ENCODE measurements at regions not wholly inside any gene's neighbourhood (a gene's known extent, or its start where the extent isn't known, plus 50 kb on each side); places are given as distances from the start of the nearest gene placed in this dataset.

DNA sequence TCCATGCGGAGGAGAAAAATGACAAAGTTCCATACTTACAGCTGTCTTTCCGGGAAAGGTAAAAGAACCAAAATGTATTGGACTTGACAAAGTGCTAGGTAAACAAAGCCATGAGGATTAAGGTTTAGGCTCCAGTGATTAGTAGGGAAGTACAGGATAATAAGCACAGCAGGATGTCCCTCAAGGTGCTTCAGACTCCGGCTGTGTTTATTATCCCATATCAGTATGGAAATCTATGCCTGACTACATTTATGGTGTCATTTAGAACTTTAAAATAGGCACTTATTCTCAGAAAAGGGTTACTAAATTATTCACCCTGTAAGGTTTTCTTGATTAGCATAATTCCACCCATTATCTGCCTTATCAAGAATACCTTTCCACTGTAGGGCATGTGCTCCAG lies 136.3 kb upstream of the CCDC68 start:
- DNase-seq (ENCODE audit: extremely low spot score, insufficient read length, low read depth): no peak
- FAIRE-seq: no peak

DNA sequence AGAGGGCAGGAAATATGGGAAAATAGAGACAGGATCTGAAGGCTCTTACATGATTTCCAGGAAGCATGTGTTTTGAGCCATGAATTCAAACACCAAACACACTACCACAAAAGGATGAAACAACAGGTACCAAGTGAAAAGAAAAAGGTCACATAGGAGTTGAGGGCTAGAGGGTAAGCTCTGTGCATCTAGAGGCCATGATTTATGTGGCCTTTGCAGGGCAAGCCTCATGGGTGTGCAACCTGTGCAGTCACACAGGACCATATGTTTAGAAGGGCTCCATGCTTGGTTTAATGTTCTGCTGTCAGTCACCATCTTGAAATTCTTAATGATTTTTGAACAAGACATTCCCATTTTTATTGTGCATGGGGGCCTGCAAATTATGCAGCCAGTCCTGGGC lies 134.5 kb upstream of the CCDC68 start:
- FAIRE-seq: no peak

GRCh38 chr18:55093295-55093694 lies 134.0 kb upstream of the CCDC68 start:
- no peak for DNase-seq (ENCODE audit: extremely low spot score, insufficient read length, low read depth)
- FAIRE-seq: no peak

More for the DNA sequence above, 134.5 kb upstream of the CCDC68 start:
- DNase-seq (ENCODE audit: extremely low spot score, insufficient read length, low read depth): no peak

DNA sequence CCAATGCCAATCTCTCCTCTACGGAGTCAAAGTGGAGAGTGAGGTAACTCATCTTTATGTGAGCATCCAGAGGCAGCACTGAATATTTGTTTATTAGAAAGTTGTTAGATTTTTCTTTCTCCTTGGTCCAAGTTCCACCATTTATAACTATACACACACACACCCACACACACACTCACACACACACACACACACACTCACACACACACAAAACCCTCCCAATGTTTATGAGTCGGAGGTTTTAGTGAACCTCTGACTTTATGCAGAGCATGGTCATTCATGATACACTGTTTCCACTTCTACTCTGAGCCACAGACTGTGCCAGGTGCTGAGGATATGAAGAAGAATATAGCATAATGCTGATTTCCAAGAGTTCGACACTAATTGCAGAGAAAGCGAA lies 132.9 kb upstream of the CCDC68 start:
- DNase-seq (ENCODE audit: extremely low spot score, insufficient read length, low read depth) (no peak), FAIRE-seq (no peak)

DNA sequence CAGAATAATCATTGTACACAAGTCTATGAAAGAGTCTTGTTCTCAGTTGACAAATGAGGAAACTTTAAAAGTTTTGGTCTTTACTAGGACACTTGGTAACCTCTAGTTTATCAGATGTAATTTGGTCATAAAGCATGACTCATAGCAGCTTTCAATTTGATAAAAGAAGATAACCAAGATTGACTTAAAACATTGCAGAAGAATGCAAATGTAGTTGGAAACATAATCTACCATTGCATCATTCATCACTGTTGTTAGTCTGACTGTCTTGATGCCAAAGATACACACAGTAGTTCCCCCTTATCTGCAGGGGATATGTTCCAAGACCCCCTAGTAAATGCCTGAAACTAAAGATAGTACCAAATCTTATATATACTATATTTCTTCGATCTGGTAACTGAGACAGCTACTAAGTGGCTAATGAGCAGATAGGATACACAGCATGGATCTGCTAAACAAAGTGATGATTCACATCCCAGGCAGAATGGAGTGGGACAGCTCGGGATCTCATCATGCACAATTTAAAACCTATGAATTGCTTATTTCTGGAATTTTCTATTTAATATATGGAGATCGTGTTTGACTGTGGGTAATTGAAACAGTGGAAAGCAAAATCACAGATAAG lies 131.4 kb upstream of the CCDC68 start:
- FAIRE-seq (no peak), DNase-seq (ENCODE audit: extremely low spot score, insufficient read length, low read depth) (no peak)

GRCh38 chr18:55089610-55090009 lies 130.3 kb upstream of the CCDC68 start:
- FAIRE-seq: no peak
- no peak for DNase-seq (ENCODE audit: extremely low spot score, insufficient read length, low read depth)

- FAIRE-seq (no peak), DNase-seq (ENCODE audit: extremely low spot score, insufficient read length, low read depth) (no peak)
Observed at GRCh38 chr18:55088561-55088960, 129.3 kb upstream of the CCDC68 start.

DNA sequence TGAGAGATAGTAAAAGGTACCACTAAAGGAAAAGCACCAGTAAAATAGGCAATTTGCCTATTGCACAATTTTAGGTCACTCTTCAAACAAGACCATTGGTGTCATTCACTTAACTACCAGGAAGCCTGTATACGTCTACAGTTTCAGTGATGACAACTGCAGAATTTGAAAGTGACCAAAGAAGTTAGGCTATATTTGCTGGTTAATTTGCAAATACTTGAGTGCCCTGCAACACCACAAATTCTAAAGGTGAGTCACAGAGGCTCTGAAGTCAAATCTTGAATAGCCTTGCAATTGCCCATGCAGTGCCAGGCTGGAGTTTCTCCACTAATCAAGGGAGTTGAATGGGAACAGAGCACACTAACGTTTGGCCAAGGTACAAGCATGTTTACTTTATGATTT lies 128.7 kb upstream of the CCDC68 start:
- DNase-seq (ENCODE audit: extremely low spot score, insufficient read length, low read depth): no peak
- FAIRE-seq: no peak

- no peak for FAIRE-seq
- DNase-seq (ENCODE audit: extremely low spot score, insufficient read length, low read depth): no peak
Observed at GRCh38 chr18:55086906-55087305, 127.6 kb upstream of the CCDC68 start.

DNA sequence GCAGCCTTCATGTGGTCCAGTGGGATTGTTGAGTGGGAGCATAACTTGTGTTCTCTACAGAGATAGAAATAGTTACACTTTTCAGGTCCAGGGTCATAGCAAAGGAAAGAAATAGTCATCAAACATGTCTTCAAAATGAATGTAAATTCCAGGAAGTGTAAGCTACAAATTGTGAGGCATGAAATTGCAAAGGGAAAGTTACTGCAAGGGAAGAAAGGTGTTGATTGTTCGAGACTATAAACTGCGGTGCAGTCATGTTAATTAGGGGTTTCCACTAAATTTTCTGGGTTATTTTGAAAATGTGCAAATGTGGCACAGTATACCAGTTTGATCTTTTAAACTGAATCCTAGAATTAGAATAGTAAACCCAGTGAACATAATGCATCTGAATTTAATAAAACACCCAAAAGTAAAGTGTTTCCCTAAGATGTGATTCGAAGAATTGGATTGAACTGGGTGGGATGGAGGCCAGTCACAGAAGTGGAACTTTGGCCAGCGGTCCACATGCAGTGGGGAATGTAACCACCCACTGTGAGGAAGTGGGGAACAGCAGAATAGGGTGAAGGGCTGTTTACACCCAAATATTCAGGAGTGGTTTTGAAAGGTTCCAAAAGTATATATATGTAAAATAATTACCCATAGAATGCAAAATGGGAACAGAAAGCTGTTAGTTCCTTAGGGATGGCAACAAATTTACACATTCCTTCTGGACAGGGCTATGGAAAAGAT lies 126.5 kb upstream of the CCDC68 start:
- FAIRE-seq (no peak), DNase-seq (ENCODE audit: extremely low spot score, insufficient read length, low read depth) (no peak)

- no peak for FAIRE-seq
- no peak for DNase-seq (ENCODE audit: extremely low spot score, insufficient read length, low read depth)
Observed at GRCh38 chr18:55084550-55084949, 125.3 kb upstream of the CCDC68 start.

DNA sequence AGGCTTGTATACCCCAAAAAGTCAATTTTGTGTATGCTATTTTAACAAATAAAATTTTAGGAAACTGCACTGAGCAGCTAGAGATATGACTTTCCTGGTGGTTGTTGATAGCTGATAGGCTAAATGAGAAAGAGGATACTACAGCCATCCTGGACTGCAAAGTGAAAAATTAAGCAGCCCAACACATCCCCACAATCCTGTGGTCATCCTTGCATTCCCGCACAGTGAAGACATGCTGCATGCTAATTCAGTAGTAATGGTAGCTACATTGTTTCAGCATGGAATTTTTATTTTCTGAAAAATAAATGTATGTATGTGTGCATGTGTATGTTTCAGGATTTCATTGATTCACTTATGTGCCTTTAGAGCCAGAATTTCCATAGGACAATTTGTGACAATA lies 124.2 kb upstream of the CCDC68 start:
- FAIRE-seq (no peak), DNase-seq (ENCODE audit: extremely low spot score, insufficient read length, low read depth) (no peak)

GRCh38 chr18:55079481-55080355 lies 120.5 kb upstream of the CCDC68 start:
- DNase-seq (ENCODE audit: extremely low spot score, insufficient read length, low read depth): no peak
- no peak for FAIRE-seq

DNA sequence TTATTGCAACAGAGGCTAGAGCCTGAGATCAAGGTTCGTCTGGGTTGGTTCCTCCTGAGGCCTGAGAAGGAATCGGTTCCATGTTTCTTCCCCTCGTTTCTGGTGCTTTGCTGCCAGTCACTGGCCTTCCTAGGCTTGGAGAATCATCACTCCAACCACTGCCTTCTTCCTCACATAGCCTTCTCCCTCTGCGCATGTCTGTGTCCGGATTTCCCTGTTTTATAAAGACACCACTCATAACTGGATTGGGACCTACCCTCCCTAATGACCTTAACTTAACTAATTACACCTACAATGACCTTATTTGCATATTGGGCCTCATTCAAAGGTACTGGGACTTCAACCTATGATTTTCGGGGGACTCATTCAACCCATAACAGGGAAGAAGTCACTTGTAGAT lies 119.8 kb upstream of the CCDC68 start:
- no peak for FAIRE-seq
- no peak for DNase-seq (ENCODE audit: extremely low spot score, insufficient read length, low read depth)

DNA sequence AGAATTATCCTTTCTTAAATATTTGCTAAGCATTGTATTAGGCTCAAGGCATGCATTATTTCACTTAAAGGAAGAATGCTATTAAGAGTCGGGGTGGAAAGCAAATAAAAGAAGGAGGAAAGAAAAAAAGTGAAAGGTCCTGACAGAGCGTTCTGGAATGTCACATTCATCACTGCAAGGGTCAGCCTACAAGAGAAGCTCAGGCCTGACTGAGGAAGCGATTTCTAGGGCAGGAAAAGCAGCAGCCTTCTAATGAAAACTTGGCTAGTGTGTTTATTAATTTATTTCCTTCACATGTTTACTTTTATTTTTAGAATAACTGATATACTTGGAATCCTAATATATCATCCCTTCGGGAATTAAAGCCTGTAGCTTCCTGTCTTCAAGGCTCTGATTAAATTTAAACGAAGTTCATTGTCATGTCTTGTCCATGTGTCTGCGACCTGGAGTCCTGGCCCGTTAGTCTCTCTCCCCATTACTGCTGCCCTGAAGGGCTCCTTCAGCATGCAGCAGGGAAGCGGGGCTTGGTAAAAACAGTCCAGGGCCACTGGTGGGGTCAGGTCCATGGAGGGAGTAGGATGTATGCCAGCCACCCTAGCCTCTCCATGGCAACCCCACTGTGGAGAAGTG lies 119.2 kb upstream of the CCDC68 start:
- FAIRE-seq: no peak

DNA sequence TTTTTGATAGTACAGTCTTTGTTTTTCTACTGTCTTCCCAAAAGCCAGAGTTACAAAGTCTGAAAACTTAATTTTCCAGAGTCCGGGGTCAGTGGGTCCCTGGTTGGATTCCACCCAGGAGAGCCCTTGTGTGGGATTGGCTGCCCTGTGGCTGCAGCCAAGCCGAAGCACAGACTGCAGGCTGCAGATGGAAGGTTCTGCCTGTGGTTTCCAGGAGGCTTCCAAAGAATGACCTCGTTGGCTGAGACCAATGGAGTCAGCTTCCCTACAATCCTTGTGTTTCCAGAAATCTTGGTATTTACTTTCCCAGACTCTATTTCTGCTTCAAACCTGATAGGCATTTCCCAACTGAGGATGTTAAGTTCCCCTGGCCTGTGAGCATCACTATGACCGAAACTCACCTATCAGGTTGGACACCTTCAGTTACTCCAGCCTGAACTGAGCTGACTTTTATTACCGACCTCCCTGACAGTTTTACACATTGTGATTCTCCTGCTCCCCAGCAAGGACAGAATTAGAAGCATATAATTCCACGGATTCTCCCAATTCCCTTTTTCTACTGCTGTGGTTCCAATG lies 117.5 kb upstream of the CCDC68 start:
- no peak for DNase-seq (ENCODE audit: extremely low spot score, insufficient read length, low read depth)
- no peak for FAIRE-seq

More for the DNA sequence above, 119.2 kb upstream of the CCDC68 start:
- DNase-seq (ENCODE audit: extremely low spot score, insufficient read length, low read depth): no peak

GRCh38 chr18:55073834-55074233 lies 114.6 kb upstream of the CCDC68 start:
- FAIRE-seq: no peak
- no peak for DNase-seq (ENCODE audit: extremely low spot score, insufficient read length, low read depth)

DNA sequence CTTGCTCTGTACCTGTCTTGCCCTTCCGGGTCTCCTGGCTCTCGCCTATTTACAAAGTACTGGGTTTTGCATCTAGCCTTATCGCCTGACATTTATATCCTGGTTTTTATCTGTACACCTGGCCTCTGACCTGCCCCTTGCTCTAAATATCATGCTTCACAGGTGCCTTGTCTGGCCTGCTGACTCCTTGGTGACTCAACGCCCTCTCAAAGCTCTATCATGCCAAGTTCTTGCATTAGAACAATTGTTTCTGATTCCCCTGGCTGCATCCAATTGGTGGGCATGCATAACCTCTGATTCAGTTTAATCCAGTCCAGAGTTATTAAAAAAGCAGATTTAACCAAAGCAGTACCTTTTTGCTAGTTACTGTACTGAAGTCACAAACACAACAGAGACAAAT lies 113.9 kb upstream of the CCDC68 start:
- FAIRE-seq (no peak), DNase-seq (ENCODE audit: extremely low spot score, insufficient read length, low read depth) (no peak)

GRCh38 chr18:55072698-55073097 lies 113.4 kb upstream of the CCDC68 start:
- no peak for DNase-seq (ENCODE audit: extremely low spot score, insufficient read length, low read depth)
- FAIRE-seq: no peak

DNA sequence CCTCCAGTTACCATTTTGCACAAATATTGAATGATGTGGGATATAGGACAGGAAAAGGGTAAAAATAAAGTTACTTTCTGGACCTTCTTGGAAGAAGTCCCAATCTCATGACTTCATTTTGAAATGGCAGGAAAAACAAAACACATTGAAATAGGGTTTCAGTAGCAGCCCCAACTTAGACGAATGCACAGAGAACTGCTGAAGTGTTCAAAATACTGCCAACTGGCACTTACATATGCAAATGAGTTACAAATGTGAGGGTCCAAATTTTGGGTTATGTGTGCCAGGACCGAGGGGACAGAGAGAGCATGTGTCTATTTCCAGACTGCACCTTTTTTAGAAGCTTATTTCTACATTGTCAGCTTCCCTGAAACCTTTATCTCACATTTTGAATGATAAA lies 112.9 kb upstream of the CCDC68 start:
- DNase-seq (ENCODE audit: extremely low spot score, insufficient read length, low read depth) (no peak), FAIRE-seq (no peak)

Data from GM18507 (cell line).